H9 (cell line): ENCODE measurements at regions not wholly inside any gene's neighbourhood (a gene's known extent, or its start where the extent isn't known, plus 50 kb on each side); places are given as distances from the start of the nearest gene placed in this dataset.

Experiments used
- DNase-seq: peaks from one replicate; pipeline ENCODE4 v3.0.0-alpha.2; 2017
- H2AFZ ChIP-seq: one replicate; pipeline ENCODE4 v1.6.1; 2013; ENCODE audit warnings: mild to moderate bottlenecking, low read length, control low read depth, moderate library complexity
- H2AK5ac ChIP-seq: 2 replicates; pipeline ENCODE4 v1.6.1; 2013; ENCODE audit warnings: low read length, control low read depth, mixed read lengths; ENCODE audit not compliant: insufficient read length
- H2BK120ac ChIP-seq: one replicate; pipeline ENCODE4 v1.6.1; 2013; ENCODE audit warnings: low read depth, mild to moderate bottlenecking, low read length, control low read depth, inconsistent platforms; ENCODE audit not compliant: poor library complexity, severe bottlenecking
- H2BK12ac ChIP-seq: 2 replicates; pipeline ENCODE4 v1.6.1; 2013; ENCODE audit warnings: low read length, control low read depth, mixed read lengths, low read depth; ENCODE audit not compliant: insufficient read length
- H2BK15ac ChIP-seq: 2 replicates; pipeline ENCODE4 v1.6.1; 2013; ENCODE audit warnings: low read depth, low read length, control low read depth
- H2BK20ac ChIP-seq: one replicate; pipeline ENCODE4 v1.6.1; 2013; ENCODE audit warnings: low read depth, mild to moderate bottlenecking, low read length, control low read depth, inconsistent platforms; ENCODE audit not compliant: poor library complexity, severe bottlenecking
- H2BK5ac ChIP-seq: 2 replicates; pipeline ENCODE4 v1.6.1; 2013; ENCODE audit warnings: low read length, control low read depth, mixed read lengths; ENCODE audit not compliant: insufficient read length
- H3K14ac ChIP-seq: 2 replicates; pipeline ENCODE4 v1.6.1; 2013; ENCODE audit warnings: low read length, control low read depth; ENCODE audit not compliant: insufficient read depth
- H3K18ac ChIP-seq: 2 replicates; pipeline ENCODE4 v1.6.1; 2013; ENCODE audit warnings: low read depth, mild to moderate bottlenecking, mixed read lengths, low read length, control low read depth; ENCODE audit not compliant: insufficient read length
- H3K23ac ChIP-seq: 2 replicates; pipeline ENCODE4 v1.6.1; 2013; ENCODE audit warnings: low read length, control low read depth, mixed read lengths, low read depth; ENCODE audit not compliant: insufficient read length
- H3K23me2 ChIP-seq: 2 replicates; pipeline ENCODE4 v1.6.1; 2013; ENCODE audit warnings: low read depth, mild to moderate bottlenecking, mixed read lengths, low read length, control low read depth; ENCODE audit not compliant: insufficient read length, poor library complexity, severe bottlenecking
- H3K27ac ChIP-seq: 2 replicates; pipeline ENCODE4 v1.5.1; 2013; ENCODE audit warnings: low read length, control low read depth, mixed read lengths, low read depth; ENCODE audit not compliant: insufficient read length
- H3K27me3 ChIP-seq: 2 replicates; pipeline ENCODE4 v1.6.1; 2013; ENCODE audit warnings: low read length, control low read depth, inconsistent platforms; ENCODE audit not compliant: insufficient read depth
- H3K4ac ChIP-seq: 2 replicates; pipeline ENCODE4 v1.6.1; 2013; ENCODE audit warnings: low read depth, mild to moderate bottlenecking, control low read depth, inconsistent platforms, low read length, moderate library complexity
- H3K4me1 ChIP-seq: 2 replicates; pipeline ENCODE4 v1.6.1; 2013; ENCODE audit warnings: low read length, control low read depth, inconsistent platforms; ENCODE audit not compliant: insufficient read depth
- H3K4me2 ChIP-seq: 2 replicates; pipeline ENCODE4 v1.6.1; 2013; ENCODE audit warnings: low read length, control low read depth, mixed read lengths; ENCODE audit not compliant: insufficient read length, insufficient read depth
- H3K56ac ChIP-seq: 2 replicates; pipeline ENCODE4 v1.6.1; 2013; ENCODE audit warnings: low read depth, mild to moderate bottlenecking, mixed read lengths, low read length, control low read depth; ENCODE audit not compliant: insufficient read length
- H3K79me1 ChIP-seq: 2 replicates; pipeline ENCODE4 v1.6.1; 2013; ENCODE audit warnings: low read depth, mild to moderate bottlenecking, moderate library complexity, low read length, control low read depth, inconsistent platforms; ENCODE audit not compliant: insufficient read depth, poor library complexity, severe bottlenecking
- H3K79me2 ChIP-seq: 2 replicates; pipeline ENCODE4 v1.6.1; 2013; ENCODE audit warnings: low read length, control low read depth, inconsistent platforms; ENCODE audit not compliant: insufficient read depth
- H3K9ac ChIP-seq: 2 replicates; pipeline ENCODE4 v1.6.1; 2013; ENCODE audit warnings: low read length, control low read depth, mixed read lengths; ENCODE audit not compliant: insufficient read length; ENCODE audit errors: extremely low read depth
- H3K9me3 ChIP-seq: one replicate; pipeline ENCODE4 v1.6.1; 2013; ENCODE audit warnings: low read depth, low read length, inconsistent platforms; ENCODE audit not compliant: control insufficient read depth
- H3T11ph ChIP-seq: one replicate; pipeline ENCODE4 v1.6.1; 2013; ENCODE audit warnings: mild to moderate bottlenecking, low read length, control low read depth, inconsistent platforms
- H4K20me1 ChIP-seq: one replicate; pipeline ENCODE4 v1.6.1; 2013; ENCODE audit not compliant: control insufficient read depth, insufficient read length, insufficient read depth
- H4K5ac ChIP-seq: 2 replicates; pipeline ENCODE4 v1.6.1; 2013; ENCODE audit warnings: low read depth, mild to moderate bottlenecking, mixed read lengths, low read length, control low read depth; ENCODE audit not compliant: insufficient read length
- H4K8ac ChIP-seq: replicated peaks from 2 replicates; pipeline ENCODE4 v1.6.1; 2013; ENCODE audit warnings: low read length, control low read depth, mixed read lengths, low read depth; ENCODE audit not compliant: insufficient read length
- H4K91ac ChIP-seq: 2 replicates; pipeline ENCODE4 v1.6.1; 2013; ENCODE audit warnings: low read depth, mild to moderate bottlenecking, moderate library complexity, mixed read lengths, low read length, control low read depth; ENCODE audit not compliant: insufficient read length
- H3K27ac Mint-ChIP-seq, 3 experiments: 2 replicates in 2 of 3; 3 replicates in 1 of 3; pipeline ENCODE4 v1.8.0; 2020 to 2021; ENCODE audit warnings: mixed read lengths in 3 of 3, mild to moderate bottlenecking in 1 of 3, moderate library complexity in 1 of 3
- H3K27me3 Mint-ChIP-seq: 2 replicates; pipeline ENCODE4 v1.8.0; 2021; ENCODE audit warnings: low read depth, mild to moderate bottlenecking, moderate library complexity, mixed read lengths
- H3K36me3 Mint-ChIP-seq, 3 experiments: 2 replicates in 2 of 3; 3 replicates in 1 of 3; pipeline ENCODE4 v1.8.0; 2020 to 2021; ENCODE audit warnings: low read depth in 3 of 3, mixed read lengths in 3 of 3; ENCODE audit not compliant: insufficient read depth in 1 of 3
- H3K4me1 Mint-ChIP-seq, 2 experiments: 2 replicates each; pipeline ENCODE4 v1.8.0; 2020; ENCODE audit warnings: mixed read lengths in 2 of 2
- H3K4me3 Mint-ChIP-seq, 2 experiments: 2 replicates in 1 of 2; 3 replicates in 1 of 2; pipeline ENCODE4 v1.8.0; 2020 to 2021; ENCODE audit warnings: mild to moderate bottlenecking in 2 of 2, mixed read lengths in 2 of 2, moderate library complexity in 1 of 2
- H3K9me3 Mint-ChIP-seq, 2 experiments: 2 replicates in 1 of 2; 3 replicates in 1 of 2; pipeline ENCODE4 v1.8.0; 2020; ENCODE audit warnings: mild to moderate bottlenecking in 2 of 2, mixed read lengths in 2 of 2, moderate library complexity in 1 of 2
- WGBS: extraction: QIAGEN DNeasy Blood & Tissue Kit; methylation state at CpG from one replicate; pipeline ENCODE4 v1.1.7; 2013; ENCODE audit warnings: missing lambda C conversion rate, low lambda C conversion rate, mixed read lengths; ENCODE audit not compliant: insufficient read length; ENCODE audit errors: extremely low coverage; 5-methylcytosine and 5-hydroxymethylcytosine counted together
- TF ChIP-seq, protein P1 (sequence below): fragments of 200-600 bp; sonication (generic); conservative IDR thresholded peaks from 3 replicates; pipeline ENCODE4 v1.8.0; 2021; ENCODE audit warnings: antibody characterized with exemption, mild to moderate bottlenecking

- WGBS, result no CpG with 5 or more reads among the region's 11 CpGs
- Mint-ChIP-seq H3K27me3 (peaks cover 13% of the 10 kb centered on the region), H3K4me3 (no peak overlapping the region), H3K27ac (no peak overlapping the region; a peak in 1 of 7 replicates), H3K36me3 (no peaks in the 10 kb centered on the region), H3K9me3 (no peaks in the 10 kb centered on the region), H3K4me1 (peaks cover 9 to 11% of the 10 kb centered on the region in 2 experiments)
- no peaks in the 10 kb centered on the region; the same call in 1 of the 2 replicates for H3K4me1 ChIP-seq
- H3K56ac ChIP-seq, result no peak overlapping the region
- no peak overlapping the region for H3K27ac ChIP-seq
- H2BK120ac ChIP-seq, result no peak overlapping the region
- H2AFZ ChIP-seq, result no peak overlapping the region
- H3K9me3 ChIP-seq, result no peaks in the 10 kb centered on the region
- no peak overlapping the region for H4K5ac ChIP-seq
- no peak overlapping the region for H3K4ac ChIP-seq
- no peak overlapping the region for H2BK12ac ChIP-seq
- H3K79me2 ChIP-seq, result no peaks in the 10 kb centered on the region
- H4K91ac ChIP-seq, result no peak overlapping the region
- no peak overlapping the region for H4K8ac ChIP-seq
- H3K23ac ChIP-seq, result no peak overlapping the region
- H3K18ac ChIP-seq, result no peak overlapping the region
- no peak overlapping the region for H3T11ph ChIP-seq
- TF ChIP-seq, protein P1, sequence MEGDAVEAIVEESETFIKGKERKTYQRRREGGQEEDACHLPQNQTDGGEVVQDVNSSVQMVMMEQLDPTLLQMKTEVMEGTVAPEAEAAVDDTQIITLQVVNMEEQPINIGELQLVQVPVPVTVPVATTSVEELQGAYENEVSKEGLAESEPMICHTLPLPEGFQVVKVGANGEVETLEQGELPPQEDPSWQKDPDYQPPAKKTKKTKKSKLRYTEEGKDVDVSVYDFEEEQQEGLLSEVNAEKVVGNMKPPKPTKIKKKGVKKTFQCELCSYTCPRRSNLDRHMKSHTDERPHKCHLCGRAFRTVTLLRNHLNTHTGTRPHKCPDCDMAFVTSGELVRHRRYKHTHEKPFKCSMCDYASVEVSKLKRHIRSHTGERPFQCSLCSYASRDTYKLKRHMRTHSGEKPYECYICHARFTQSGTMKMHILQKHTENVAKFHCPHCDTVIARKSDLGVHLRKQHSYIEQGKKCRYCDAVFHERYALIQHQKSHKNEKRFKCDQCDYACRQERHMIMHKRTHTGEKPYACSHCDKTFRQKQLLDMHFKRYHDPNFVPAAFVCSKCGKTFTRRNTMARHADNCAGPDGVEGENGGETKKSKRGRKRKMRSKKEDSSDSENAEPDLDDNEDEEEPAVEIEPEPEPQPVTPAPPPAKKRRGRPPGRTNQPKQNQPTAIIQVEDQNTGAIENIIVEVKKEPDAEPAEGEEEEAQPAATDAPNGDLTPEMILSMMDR, result no peak
- no peak overlapping the region for H3K14ac ChIP-seq
- H3K4me2 ChIP-seq, result no peak overlapping the region
- no peak overlapping the region for H2BK5ac ChIP-seq
- no peak overlapping the region for H2BK15ac ChIP-seq
- DNase-seq, result no peak
- no peak overlapping the region for H3K9ac ChIP-seq
- H3K23me2 ChIP-seq, result no peaks in the 10 kb centered on the region
- H3K79me1 ChIP-seq, result no peaks in the 10 kb centered on the region
- no peaks in the 10 kb centered on the region for H4K20me1 ChIP-seq
- H2AK5ac ChIP-seq, result no peak overlapping the region
- H3K27me3 ChIP-seq, result no peaks in the 10 kb centered on the region
- H2BK20ac ChIP-seq, result no peak overlapping the region
Observed at GRCh38 chr12:3991798-3992580, 118.8 kb upstream of the PARP11 start.
